CD4-positive, alpha-beta T cell treated with Interleukin-6 for 4 hours (primary cell): ENCODE measurements at regions not wholly inside any gene's neighbourhood (a gene's known extent, or its start where the extent isn't known, plus 50 kb on each side); places are given as distances from the start of the nearest gene placed in this dataset.
"Not testable (repeated sequence)": the region's sequence is repeated elsewhere in the genome, so short reads cannot be mapped to it uniquely, and the experiment has no call there.

Experiments
- DNase-seq: peaks from one replicate; pipeline ENCODE4 v3.0.0-alpha.2; 2020; ENCODE audit warnings: mixed read lengths

DNA sequence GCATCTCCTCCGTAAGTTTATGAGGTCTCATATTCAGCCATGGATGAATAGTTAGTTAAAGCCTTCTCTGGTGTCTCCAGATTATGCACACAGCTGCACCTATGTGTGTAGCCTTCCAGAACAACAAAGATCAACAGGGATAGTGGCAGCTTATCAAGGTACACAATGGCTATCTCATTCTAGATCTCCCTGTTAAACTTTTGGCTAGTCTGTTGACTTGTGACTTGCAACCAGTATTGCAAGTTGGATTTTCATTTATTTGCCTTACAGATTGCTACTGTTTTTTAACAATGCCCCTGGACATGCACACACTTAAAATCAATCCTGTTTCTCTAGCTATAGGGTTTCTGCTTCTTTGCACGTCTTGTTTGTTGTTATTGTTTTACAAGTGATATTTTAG is 363.2 kb downstream of the OMA1 start:
- no peak for DNase-seq

DNA sequence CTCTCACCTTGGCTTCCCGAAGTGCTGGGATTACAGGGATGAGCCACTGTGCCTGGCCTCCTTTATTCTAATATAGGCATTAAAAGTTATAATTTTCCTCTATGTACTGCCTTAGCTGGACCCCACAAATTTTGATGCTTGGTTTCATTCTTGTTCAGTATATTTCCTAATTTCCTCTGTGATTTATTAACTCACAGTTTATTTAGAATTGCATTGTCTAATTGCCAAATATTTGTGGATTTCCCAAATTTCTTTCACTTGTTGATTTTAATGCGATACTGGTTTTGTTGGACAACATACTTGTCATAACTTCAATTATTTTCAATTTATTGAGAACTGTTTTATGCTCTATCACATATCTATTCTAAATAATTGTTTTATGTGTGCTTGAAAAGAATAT is 366.0 kb downstream of the OMA1 start:
- no peak for DNase-seq

DNA sequence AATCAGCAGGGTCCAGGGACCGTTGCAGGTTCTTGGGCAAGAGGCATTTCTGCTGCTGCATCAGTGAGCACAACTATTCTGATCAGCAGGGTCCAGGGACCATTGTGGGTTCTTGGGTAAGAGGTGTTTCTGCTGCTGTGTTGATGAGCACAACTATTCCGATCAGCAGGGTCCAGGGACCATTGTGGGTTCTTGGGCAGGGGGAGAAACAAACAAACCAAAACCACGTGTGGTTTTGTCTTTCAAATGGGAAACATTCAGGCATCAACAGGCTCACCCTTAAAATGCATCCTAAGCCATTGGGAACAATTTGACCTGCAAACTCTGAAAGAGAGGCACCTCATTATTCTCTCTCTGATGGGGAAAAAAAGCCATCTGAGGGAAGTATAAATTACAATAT is 377.4 kb downstream of the OMA1 start:
- not testable (repeated sequence) for DNase-seq

DNA sequence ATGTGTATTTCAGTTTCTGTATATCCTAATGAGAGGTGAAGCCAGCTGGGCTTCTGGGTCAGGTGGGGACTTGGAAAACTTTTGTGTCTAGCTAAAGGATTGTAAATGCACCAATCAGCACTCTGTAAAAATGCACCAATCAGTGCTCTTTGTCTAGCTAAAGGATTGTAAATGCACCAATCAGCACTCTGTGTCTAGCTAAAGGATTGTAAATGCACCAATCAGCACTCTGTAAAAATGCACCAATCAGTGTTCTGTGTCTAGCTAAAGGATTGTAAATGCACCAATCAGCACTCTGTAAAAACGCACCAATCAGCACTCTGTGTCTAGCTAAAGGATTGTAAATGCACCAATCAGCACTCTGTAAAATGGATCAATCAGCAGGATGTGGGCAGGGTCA is 379.4 kb downstream of the OMA1 start:
- DNase-seq, result not testable (repeated sequence)

DNA sequence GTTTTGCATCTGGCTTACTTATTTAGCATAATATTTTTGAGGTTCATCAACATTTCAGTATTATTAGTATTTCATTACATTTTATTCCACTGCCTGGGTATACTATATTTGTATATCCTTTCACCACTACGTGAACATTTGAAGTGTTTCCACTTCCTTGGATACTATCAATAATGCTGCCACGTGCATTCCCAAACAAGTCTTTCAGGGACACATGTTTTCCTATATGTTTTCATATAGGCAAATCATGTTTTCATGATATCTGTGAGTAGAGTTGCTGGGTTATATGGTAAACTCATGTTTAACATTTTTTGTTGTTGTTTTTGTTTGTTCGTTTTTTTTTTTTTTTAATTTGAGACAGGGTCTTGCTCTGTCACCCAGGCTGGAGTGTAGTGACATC is 380.1 kb downstream of the OMA1 start:
- DNase-seq, result no peak

DNA sequence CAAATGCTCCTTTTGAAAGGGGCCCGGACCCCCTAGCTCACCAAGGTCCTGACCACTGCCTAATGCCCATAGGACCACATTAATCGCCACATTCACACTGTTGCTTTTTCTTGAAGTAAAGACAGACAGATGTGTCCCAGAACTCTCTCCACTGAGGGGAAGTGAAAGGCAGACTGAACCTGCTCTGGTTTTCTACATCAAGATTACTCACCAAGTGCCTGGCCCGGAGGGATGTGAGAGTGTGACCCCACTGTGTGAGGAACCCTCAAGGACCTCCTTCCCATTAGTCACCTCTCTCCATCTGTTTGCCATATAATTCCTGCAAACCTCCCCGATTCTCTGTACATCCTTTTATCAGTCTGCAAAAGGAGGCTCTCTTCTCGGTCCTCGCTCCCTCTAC is 381.5 kb downstream of the OMA1 start:
- DNase-seq, result peak; percentile 4

DNA sequence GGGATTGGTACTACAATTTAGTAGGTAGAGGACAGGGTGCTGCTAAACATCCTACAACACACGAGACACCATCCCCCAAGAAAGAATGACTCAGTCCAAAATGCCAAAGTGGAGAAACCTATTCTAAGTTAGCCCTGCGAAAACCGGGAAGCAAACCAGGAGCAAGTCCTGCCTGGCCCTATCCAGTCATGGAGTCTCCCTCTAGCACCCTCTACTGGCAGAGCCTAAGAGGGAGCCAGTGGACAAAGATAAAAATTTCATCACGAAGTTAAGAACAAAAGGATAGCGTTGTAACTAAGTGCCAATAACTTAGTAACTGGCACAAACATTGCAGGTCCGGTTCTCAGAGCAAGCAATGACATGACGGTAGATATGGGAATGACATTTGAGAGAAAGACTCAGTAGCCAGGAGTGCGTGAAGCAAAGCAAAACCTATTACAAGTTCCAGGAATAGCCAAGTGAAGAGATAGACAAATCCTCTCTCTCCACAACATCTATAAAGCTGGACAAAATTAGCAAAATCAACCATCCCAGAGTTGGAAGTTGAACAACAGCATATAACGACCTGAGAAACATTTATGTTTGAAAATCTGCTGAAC is 383.5 kb downstream of the OMA1 start:
- DNase-seq, result no peak

DNA sequence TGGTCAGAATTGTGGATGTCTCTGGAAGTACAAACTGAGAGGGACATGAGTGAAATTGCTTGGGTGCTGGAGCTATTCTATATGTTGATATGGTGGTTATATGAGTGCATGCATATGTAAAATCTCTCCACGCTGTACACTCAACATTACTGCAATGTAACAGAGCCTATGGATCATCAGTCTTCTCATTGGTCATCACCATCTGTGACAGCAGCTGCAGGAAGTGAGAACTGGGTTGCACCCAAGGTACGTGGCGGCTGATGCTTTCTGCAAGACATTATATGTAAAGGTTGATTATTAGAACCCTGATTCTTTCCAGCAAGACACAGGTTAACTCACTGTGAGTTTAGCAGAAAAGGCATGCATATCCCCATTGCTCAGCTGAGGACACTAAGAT is 387.1 kb downstream of the OMA1 start:
- DNase-seq, result no peak

DNA sequence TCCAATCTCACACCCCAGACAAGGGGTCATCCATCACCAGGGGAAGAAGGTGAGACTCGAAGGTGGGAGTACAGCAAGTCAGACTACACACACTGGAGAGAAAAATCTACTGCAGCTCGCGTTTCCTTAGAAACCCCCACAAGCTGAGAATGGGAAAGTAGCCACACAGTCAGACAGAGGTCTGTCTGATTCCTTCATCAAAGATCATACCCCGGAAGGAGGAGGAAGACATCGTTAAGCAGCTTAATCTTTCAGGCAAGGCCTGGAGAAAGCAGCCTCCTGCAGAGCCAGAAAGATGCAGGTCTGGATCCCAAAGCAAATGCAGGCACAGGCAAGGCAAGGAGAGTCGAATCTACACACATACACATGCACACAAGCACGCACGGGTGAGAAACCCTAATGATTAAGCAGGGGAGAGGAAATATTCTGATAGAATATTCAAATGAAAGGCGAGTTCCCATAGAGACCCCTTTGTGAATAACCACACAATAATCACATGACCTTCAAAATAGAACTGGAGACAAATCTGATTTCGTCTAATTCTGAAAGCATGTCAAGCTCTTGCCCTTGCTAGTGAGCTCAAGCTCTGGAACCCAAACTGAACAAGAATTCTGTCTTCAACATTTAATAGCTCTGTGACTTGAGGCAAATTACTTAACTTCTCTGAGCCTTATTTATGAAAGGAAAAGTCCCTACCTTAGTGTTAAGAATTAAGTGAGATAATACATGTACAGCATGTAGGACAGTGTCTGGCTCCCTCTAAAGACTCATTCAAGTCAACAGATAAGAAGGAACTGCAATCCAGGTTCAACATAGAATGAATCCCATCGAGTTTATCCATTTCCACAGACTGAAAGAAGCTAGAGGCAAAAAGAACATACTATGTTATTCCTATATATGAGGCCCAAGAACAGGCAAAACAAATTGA is 387.8 kb downstream of the OMA1 start:
- DNase-seq, result no peak

DNA sequence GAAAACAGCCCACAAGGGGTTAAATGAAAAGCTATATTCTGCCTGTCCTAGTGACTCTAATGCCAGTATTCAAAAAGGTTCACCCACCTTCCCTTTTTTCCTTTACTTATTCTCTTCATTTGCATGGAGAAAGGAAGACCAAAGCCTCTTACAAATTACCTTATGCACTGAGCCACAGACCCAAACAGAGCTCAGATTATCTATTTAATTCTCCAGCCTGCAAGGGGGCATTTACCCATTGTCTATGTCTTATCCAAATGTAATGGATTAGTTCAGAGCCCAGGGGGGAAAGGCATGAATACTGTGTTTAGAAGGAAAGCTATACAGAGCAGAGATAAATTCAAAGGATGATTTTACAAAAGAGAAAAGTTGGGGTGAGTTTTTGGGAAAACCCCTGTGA is 388.5 kb downstream of the OMA1 start:
- DNase-seq, result no peak

DNA sequence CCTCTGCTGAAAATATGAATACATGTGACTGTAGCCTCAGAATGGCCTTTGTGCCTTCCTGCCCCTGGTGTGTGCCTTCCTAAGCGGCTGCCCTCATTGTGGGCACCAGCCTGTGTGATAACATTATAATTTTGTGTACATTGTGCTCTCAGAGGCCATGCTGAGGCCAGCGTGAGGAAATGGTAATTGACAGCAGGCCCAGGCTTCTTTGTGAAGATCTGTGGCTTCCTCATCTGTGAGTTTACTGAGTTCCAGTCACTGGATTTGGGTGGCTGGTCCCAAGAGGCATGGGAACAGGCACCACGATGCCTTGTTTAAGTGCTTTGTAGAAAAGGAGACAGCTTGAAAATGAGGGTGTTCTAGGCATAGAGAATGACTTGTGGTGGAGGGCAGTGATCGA is 389.3 kb downstream of the OMA1 start:
- no peak for DNase-seq

DNA sequence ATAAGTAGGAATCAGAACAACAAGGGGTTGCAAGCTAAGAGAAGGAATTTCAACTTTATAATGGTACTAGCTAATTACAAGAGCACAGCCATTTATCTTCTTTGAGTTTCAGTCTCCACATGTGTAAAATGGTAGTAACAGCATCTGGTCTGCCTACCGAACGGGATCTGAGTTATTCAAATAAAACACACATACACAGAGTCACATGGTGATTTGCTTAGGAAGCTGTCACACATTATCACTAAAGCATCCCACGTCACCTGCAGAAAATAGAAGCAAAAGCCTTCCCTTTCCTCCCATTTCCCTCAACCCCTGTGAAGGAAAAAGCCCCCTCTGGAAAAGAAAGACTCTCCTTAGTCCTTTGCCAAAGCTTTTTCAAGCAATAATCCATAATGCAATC is 389.7 kb downstream of the OMA1 start:
- DNase-seq, result no peak

DNA sequence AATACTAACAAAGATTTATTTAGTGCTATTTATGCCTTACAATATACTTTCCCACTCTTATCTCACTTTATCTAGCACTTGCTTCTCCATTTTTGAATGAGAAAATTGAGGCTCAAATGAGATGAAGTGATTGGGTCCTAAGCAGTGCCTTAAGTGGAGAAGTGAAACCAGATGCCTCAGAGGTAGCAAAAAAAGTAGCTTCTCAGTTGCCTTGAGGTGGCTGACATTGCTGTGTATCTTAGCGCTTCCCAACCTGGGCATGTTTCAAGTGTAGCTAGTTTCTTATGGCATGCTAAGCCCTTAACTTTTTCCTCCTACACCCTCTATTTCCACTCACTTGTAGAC is 390.4 kb downstream of the OMA1 start:
- DNase-seq, result no peak

DNA sequence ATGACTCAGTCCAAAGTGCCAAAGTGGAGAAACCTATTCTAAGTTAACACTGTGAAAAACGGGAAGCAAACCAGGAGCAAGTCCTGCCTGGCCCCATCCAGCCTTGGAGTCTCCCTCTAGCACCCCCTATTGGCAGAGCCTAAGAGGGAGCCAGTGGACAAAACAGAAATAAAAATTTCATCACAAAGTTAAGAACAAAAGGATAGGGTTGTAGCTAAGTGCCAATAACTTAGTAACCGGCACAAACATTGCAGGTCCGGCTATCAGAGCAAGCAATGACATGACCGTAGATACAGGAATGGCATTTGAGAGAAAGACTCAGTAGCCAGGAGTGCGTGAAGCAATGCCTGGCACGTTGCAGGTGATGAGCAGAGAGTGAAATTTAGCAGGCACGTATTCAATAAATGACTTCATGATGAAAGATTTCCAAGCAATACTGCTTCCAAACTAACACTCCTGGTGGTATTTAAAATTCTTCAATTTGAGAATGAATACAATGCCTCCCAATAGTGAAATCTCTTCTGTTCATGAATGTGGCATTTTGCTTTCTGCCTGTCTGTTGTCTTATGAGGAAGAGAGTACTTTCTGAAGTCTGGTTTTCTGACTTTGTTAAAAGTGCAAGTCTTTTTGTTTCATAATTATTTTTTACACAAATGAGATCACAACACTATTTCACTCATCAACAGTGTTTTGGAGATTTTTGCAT is 391.0 kb downstream of the OMA1 start:
- no peak for DNase-seq

DNA sequence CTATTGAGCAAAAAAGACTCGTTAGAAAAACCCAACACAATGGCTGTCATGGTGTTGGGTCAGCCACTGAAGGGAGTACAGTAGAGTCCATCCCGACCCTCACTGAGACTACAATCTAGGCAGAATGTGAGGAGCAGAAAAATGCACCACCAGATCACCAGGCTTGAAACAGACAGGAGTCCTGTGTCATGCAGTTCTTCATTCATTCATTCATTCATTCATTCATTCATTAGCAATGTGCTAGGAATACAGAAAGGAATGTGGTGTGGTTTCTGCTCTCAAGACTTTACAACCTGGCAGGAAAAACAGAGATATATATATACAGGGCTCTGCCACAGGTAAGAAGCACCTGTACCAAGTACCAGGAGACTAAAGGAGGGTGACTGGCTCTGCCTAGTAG is 392.3 kb downstream of the OMA1 start:
- DNase-seq, result no peak

DNA sequence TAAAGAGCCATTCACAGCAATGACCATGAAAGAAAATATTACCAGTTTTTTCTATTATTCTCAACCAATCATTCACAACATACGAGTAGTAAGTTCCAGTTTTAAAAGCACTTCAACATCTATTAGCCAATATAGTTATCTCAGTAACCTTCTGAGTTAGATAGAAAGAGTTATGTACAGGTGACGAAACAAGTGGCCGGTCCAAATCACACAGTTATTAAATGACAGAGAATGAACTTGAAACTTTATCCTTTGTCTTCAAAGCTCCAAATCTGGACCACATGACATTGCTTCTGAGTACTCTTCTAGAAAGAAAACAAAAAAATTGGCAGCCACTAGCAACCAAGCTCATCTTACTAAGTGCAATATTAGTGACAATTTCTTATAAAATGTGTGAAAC is 393.8 kb downstream of the OMA1 start:
- DNase-seq, result no peak

DNA sequence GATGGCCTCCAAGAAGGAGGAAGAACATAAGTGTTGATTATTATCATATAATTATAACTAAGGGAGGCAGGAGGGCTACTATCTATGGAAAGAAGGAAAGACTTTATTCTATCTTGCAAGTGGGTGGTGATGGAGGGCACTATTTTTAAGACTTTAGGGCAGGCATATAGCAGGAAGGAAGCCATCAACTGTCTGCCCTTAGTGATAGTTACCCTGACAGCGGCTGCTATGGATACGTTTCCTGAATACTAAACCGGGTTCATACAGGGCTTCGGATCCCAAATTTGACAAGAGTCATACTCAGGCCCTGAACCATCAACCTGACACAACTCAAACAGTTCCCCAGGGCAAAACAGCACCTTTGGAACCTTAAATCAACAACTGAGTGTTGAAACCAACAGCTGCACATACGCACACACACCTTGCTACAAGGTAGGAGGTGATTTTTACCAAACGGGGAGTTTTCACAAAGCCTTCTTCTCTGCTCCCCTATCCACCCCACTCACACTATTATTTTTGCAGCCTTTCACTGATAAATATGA is 397.2 kb downstream of the OMA1 start:
- DNase-seq, result no peak

DNA sequence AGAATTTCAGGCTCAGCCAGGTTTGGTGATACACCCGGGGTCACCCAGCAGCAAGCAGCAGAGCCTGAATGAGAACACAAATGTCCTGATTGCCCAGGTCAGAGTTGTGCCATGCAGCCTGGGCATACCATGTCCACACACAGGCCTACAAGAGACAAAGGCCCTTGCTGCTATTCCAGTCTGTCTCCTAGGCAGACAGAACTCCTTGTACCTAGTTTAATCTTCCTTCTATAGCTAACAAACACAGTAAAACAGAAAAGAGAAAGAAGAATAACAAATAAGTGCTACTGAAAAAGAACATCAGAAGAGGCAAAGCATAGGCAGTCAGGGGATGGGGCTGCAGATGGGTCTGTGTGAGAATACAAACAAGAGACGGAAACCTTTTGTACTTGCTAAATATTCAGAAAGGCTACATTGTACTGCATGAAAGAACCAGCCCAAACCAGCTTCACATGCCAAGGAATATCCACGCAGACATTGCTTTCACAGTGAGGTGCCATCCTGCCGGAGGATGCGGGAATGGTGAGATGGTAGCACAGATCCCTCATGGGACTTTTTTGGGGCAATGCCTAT is 401.7 kb downstream of the OMA1 start:
- no peak for DNase-seq

DNA sequence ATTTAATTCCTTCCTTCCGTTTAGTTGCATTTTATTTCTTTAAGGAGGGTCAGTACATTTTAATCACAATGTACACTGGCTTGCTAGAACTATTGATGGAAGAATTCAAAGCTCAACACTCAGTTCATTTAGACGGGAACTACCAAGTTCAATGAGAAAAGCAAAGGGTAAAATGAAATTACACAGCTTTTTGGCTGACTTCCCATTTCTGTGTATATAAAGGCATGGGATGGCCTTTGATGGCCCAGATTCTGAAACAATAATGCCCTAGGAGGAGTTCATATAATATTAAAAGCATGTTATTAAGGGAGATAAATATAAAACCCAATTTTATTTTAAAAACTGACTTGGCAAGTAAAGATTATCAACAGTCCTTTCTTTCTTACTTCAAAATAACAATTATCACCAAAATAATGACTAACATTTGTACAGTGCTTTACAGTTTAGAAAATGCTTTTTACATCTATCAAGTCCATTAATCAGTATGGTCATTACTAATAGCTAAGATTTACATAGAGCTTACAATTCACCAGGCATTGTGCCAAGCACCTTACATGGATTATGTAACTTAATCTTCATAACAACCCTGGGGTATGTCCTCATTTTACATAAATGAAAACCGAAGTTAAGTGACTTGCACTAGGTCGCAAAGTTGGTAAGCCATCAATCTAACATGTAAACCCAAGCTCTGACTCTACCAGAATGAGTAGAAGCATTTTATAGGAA is 402.4 kb downstream of the OMA1 start:
- DNase-seq, result no peak

DNA sequence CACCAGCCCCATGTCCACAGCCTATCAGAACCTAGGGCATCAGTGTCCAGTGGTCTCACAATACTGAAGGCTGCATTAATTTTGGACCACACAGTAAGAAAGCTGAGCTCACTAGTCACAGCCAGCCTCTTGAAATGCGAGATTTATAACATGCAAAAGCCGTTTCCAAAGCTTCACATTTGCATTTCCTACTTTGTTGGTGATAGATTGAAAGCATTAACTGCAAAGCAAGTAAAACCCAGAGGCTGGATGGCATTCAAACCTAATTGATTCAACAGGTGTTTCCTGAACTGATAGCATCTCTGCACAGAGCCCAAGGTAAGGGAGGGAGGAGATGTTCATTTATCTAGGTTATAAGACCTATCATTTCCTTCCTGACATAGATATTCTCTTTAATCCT is 410.1 kb downstream of the OMA1 start:
- DNase-seq, result no peak

DNA sequence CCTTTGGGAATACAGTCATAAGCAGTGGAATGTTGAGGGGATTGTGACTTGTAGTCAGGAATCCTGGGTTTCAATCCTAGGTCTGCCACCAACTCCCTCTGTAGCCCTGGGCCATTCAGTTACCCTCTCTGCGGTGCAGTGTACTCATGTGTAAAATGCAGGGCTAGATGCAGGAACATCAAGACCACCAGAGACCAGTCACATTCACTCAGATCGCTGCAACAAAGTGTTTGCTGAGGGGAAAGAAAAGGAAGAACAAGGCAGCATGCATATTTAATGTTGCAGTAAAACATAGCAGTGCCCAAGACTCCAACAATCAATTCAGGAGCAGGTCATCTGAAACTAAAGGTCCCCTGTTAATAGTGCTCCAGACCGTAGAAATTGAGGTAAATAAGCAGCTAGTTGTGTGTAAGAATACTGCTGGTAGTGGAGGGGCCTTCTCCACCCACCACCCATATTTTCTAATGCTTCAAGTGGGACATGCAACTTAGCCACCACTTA is 410.7 kb downstream of the OMA1 start:
- no peak for DNase-seq

DNA sequence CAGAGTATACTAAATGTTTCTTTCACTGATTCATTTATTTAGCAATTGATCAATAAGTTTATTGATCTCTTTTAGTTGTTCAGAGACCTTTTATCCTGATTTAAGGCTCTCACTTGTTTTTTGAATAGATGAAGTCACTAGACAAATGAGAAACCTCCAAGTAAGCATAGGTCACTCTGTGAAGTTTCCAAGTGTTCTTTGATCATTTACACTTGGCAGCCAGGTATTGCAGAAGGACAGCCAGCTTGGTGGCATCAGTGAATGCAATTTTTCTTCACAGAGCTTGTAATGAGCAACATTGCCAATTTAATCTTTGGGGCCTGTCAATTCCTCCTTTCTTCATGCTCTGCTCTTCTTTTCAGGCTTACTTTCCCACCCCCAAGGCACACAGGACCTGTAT is 413.0 kb downstream of the OMA1 start:
- no peak for DNase-seq

DNA sequence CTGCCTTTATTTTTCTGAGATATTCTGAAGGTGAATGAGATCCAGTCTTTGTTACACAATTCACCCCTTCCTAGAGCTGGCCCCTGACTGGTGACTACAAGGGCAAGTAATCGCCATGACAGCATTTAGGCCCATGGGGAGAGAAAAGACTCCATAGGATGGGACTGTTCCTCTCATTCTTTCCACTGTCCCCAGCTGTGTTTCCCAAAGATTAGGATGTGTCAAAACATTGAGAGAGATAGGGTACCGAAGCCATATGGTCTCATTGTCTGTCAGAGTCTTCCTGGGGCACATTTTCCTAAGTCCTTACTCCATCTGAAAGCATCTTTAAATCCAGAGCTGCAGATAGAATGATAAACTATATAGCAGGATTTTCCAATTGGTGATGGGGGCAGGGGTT is 423.5 kb downstream of the OMA1 start:
- no peak for DNase-seq
